Upper lobe of right lung (tissue), 1 donor: ENCODE measurements at regions not wholly inside any gene's neighbourhood (a gene's known extent, or its start where the extent isn't known, plus 50 kb on each side); places are given as distances from the start of the nearest gene placed in this dataset.

Experiments
- ATAC-seq: fragments of 200-7000 bp; cut with Tn5 transposase; one replicate; pipeline ENCODE4 v1.9.1; 2020; ENCODE audit warnings: mild to moderate bottlenecking, moderate library complexity
- DNase-seq: peaks from one replicate; pipeline ENCODE4 v3.0.0-alpha.2; 2020
- H3K27ac ChIP-seq: fragments of 200-600 bp; one replicate; pipeline ENCODE4 v1.8.0; 2022
- H3K27me3 ChIP-seq: fragments of 200-600 bp; one replicate; pipeline ENCODE4 v1.8.0; 2022; ENCODE audit warnings: mild to moderate bottlenecking
- H3K36me3 ChIP-seq: fragments of 200-600 bp; one replicate; pipeline ENCODE4 v1.8.0; 2022
- H3K4me1 ChIP-seq: fragments of 200-600 bp; one replicate; pipeline ENCODE4 v1.8.0; 2022
- H3K4me3 ChIP-seq: fragments of 200-600 bp; one replicate; pipeline ENCODE4 v1.8.0; 2022; ENCODE audit warnings: mild to moderate bottlenecking
- H3K9me3 ChIP-seq: fragments of 200-600 bp; one replicate; pipeline ENCODE4 v1.8.0; 2022
- CTCF ChIP-seq: fragments of 200-600 bp; IDR thresholded peaks from one replicate; pipeline ENCODE4 v1.8.0; 2022; ENCODE audit warnings: antibody characterized with exemption
- intact Hi-C: fragments of 100-400 bp; cut with DNase I; formaldehyde crosslinking; loops from one replicate; pipeline ENCODE4 v1.11.0; 2022
- donor health status: DM: no; HTN: yes; CAD: no; lungs with severe emphysema.

- no peaks in the 10 kb centered on the region for H3K9me3 ChIP-seq
- H3K4me3 ChIP-seq: no peak overlapping the region
- no peaks in the 10 kb centered on the region for H3K27me3 ChIP-seq
- no peaks in the 10 kb centered on the region for H3K36me3 ChIP-seq
- no peaks in the 10 kb centered on the region for H3K4me1 ChIP-seq
- DNase-seq (no peak), ATAC-seq (peak; percentile 88)
- TF ChIP-seq CTCF: no peak
- no peak overlapping the region for H3K27ac ChIP-seq
- intact Hi-C loops: no loop called here
Measured at GRCh38 chr5:112649882-112650281, 87.8 kb upstream of the APC start.

DNA sequence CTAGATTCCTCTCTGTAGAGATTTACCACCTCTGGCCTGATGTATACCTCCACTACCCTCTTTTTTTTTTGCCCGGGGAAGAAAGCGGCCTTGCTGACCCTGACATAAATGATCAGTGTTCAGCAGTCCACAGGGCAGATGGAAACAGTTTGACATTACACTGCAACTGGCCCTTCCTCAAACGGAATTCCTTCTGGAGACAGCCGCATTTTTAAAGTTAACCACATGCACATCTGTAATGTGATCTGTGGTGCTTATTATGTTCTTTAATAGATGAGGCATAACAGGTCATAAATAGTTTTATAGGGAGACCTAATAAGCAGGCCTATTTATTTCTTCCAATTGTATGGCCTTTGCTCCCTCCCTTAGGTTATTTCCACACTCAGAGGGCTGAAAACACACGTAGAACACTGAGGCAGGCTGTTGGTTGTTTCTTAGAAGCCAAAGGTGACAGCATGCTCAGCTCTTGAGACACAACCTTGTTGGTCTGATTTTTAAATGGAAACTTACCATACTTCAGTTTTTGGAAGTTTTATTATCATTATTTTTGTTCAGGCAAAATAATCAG is 84.0 kb upstream of the APC start:
- DNase-seq (no peak), ATAC-seq (no peak)
- no peak overlapping the region for H3K27ac ChIP-seq
- no peaks in the 10 kb centered on the region for H3K27me3 ChIP-seq
- no peak overlapping the region for H3K4me3 ChIP-seq
- intact Hi-C loops: no loop called here
- TF ChIP-seq CTCF: no peak
- no peaks in the 10 kb centered on the region for H3K36me3 ChIP-seq
- H3K9me3 ChIP-seq: no peaks in the 10 kb centered on the region
- H3K4me1 ChIP-seq: no peaks in the 10 kb centered on the region

- no peak for ATAC-seq
- H3K9me3 ChIP-seq: no peaks in the 10 kb centered on the region
- no peak for TF ChIP-seq CTCF
- DNase-seq: no peak
- no peaks in the 10 kb centered on the region for H3K27me3 ChIP-seq
- no peaks in the 10 kb centered on the region for H3K4me1 ChIP-seq
- no peak overlapping the region for H3K4me3 ChIP-seq
- H3K27ac ChIP-seq: no peak overlapping the region
- intact Hi-C loops: no loop called here
- no peaks in the 10 kb centered on the region for H3K36me3 ChIP-seq
Measured at GRCh38 chr5:112655513-112655912, 82.2 kb upstream of the APC start.

GRCh38 chr5:112656451-112656850 is 81.2 kb upstream of the APC start:
- DNase-seq: no peak
- Histone ChIP-seq H3K4me1 (no peaks in the 10 kb centered on the region), H3K27ac (no peak overlapping the region), H3K36me3 (no peaks in the 10 kb centered on the region), H3K27me3 (no peaks in the 10 kb centered on the region), H3K9me3 (no peaks in the 10 kb centered on the region), H3K4me3 (no peak overlapping the region)
- ATAC-seq: no peak
- intact Hi-C loops: no loop called here
- TF ChIP-seq CTCF: no peak

DNA sequence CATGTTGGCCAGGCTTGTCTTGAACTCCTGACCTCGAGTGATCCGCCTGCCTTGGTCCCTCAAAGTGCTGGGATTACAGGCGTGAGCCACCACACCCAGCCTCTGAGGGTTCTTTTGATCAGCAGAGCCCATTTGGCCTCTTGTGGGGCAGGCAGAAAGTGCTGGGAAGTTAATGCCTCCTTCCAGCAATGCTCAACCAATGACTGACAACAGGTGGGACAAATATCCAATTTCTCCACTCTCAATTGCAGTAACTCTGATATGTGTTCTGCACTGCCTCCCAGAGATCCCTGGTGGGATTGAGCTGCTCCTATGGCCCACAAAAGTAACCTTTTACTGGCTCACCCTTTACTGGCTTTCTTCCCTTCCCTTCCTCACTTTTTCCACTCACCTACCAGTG is 79.9 kb upstream of the APC start:
- Histone ChIP-seq H3K27me3 (no peaks in the 10 kb centered on the region), H3K36me3 (no peaks in the 10 kb centered on the region), H3K4me3 (no peak overlapping the region), H3K27ac (no peak overlapping the region), H3K9me3 (no peaks in the 10 kb centered on the region), H3K4me1 (no peaks in the 10 kb centered on the region)
- intact Hi-C loops: no loop called here
- ATAC-seq (no peak), DNase-seq (no peak)
- no peak for TF ChIP-seq CTCF

DNA sequence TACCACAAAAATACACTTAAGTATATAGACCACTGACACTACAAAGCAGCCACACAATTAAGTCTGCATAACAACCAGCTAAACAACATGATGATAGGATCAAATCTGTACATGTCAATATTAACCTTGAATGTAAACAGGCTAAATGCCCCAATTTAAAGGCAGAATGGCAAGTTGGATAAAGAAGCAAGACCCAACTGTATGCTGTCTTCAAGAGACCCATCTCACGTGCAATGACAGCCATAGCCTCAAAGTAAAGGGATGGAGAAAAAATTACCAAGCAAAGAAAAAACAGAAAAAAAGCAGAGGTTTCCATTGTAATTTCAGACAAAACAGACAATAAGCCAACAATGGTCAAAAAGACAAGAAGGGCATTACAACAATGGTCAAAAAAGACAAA is 77.3 kb upstream of the APC start:
- no peak for TF ChIP-seq CTCF
- intact Hi-C loops: no loop called here
- Histone ChIP-seq H3K27ac (no peak overlapping the region), H3K9me3 (no peaks in the 10 kb centered on the region), H3K4me3 (no peak overlapping the region), H3K36me3 (no peaks in the 10 kb centered on the region), H3K27me3 (no peaks in the 10 kb centered on the region), H3K4me1 (no peaks in the 10 kb centered on the region)
- ATAC-seq: no peak
- DNase-seq: no peak
